PFSK-1 (cell line): ENCODE measurements at regions not wholly inside any gene's neighbourhood (a gene's known extent, or its start where the extent isn't known, plus 50 kb on each side); places are given as distances from the start of the nearest gene placed in this dataset.

Source experiments
- FOXP2 ChIP-seq: optimal IDR thresholded peaks from 2 replicates; pipeline ENCODE3; 2011; ENCODE audit warnings: borderline replicate concordance, control low read depth, inconsistent platforms; ENCODE audit not compliant: insufficient read depth; ENCODE audit errors: extremely low read length, extremely low read depth
- POLR2AphosphoS5 ChIP-seq: IDR thresholded peaks from 2 replicates; pipeline ENCODE4 v1.6.1; 2012; ENCODE audit warnings: low read depth, mild to moderate bottlenecking, control low read depth, low read length, moderate library complexity
- SIN3A ChIP-seq: IDR thresholded peaks from 2 replicates; pipeline ENCODE4 v1.6.1; 2012; ENCODE audit warnings: mild to moderate bottlenecking, low read length, moderate library complexity, borderline replicate concordance; ENCODE audit not compliant: insufficient read depth
- TAF1 ChIP-seq: IDR thresholded peaks from 2 replicates; pipeline ENCODE4 v1.6.1; 2012; ENCODE audit warnings: low read length, control low read depth, borderline replicate concordance; ENCODE audit not compliant: insufficient read depth
- TF ChIP-seq, protein P1 (sequence below), 2 experiments: IDR thresholded peaks; 2 replicates each; pipeline versions ENCODE4 v1.6.1 to v1.8.0; 2011 to 2012; ENCODE audit warnings: low read depth in 2 of 2, low read length in 2 of 2, control low read depth in 1 of 2, inconsistent platforms in 1 of 2, mild to moderate bottlenecking in 1 of 2, moderate library complexity in 1 of 2; ENCODE audit not compliant: insufficient read depth in 1 of 2

DNA sequence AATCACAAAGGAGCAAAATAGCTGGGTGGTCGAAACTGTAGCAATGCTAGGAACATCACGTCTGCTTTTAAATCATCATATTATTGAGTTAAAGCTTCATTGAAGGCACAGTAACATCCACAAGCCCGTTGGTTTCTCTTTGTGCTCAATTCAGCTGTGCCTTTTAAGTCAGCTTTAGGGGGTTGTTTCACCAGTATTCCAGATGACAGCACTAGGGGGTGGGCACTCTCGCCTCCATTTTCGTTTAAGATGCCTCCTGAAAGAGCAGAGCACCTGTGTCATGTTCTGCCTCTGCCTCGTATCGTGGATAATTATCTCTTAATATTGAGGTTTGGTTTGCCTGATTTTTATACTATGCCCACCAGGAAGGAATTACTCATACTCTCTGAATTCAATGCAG is 139.8 kb upstream of the PTBP2 start:
- no peak for TF ChIP-seq SIN3A

DNA sequence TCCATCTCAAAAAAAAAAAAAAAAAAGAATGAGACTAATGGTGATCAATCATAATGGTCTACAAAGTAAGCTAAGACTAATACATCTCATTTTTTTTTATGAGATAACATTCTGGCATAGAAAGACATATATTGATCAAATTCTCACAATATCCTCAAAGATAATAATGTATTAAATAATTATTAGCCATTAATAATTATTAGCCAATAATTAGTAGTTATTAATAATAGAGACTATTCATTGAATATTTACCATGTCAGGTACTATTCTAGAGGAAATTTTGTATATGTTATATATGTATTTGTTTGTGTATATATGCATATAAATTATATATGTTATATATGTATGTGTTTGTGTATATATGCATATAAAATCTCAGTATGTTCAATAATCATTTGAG is 137.7 kb upstream of the PTBP2 start:
- TF ChIP-seq, protein P1, sequence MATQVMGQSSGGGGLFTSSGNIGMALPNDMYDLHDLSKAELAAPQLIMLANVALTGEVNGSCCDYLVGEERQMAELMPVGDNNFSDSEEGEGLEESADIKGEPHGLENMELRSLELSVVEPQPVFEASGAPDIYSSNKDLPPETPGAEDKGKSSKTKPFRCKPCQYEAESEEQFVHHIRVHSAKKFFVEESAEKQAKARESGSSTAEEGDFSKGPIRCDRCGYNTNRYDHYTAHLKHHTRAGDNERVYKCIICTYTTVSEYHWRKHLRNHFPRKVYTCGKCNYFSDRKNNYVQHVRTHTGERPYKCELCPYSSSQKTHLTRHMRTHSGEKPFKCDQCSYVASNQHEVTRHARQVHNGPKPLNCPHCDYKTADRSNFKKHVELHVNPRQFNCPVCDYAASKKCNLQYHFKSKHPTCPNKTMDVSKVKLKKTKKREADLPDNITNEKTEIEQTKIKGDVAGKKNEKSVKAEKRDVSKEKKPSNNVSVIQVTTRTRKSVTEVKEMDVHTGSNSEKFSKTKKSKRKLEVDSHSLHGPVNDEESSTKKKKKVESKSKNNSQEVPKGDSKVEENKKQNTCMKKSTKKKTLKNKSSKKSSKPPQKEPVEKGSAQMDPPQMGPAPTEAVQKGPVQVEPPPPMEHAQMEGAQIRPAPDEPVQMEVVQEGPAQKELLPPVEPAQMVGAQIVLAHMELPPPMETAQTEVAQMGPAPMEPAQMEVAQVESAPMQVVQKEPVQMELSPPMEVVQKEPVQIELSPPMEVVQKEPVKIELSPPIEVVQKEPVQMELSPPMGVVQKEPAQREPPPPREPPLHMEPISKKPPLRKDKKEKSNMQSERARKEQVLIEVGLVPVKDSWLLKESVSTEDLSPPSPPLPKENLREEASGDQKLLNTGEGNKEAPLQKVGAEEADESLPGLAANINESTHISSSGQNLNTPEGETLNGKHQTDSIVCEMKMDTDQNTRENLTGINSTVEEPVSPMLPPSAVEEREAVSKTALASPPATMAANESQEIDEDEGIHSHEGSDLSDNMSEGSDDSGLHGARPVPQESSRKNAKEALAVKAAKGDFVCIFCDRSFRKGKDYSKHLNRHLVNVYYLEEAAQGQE (IDR thresholded peaks at IDR 0.05; ENCODE audit: insufficient read depth in 1 of 2, low read depth in 2 of 2, low read length in 2 of 2) = no peak
- TF ChIP-seq TAF1 (no peak), SIN3A (no peak), FOXP2 (no peak), POLR2AphosphoS5 (no peak)

DNA sequence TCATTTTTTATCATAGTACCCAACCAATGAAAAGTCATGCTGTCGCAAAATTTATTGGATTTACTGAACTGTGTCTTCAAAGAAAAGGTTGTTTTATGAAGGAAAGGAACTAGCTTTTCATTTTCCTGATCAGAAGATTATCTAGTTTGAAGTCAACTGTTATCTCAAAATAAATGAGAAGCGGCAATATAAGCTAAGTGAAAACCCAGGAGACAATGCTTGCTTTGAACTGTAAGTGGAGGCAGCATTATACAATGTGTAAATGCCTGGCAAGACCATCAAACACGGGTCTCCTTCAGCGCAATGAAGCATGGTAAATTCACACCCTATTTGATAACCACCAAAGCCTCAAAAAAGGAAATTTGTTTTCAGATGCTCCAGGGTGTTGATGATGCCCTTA is 134.4 kb upstream of the PTBP2 start:
- TF ChIP-seq, protein P1 (IDR thresholded peaks at IDR 0.05; ENCODE audit: insufficient read depth in 1 of 2, low read depth in 2 of 2, low read length in 2 of 2) = no peak
- TF ChIP-seq TAF1 (no peak), POLR2AphosphoS5 (no peak), FOXP2 (no peak), SIN3A (no peak)

DNA sequence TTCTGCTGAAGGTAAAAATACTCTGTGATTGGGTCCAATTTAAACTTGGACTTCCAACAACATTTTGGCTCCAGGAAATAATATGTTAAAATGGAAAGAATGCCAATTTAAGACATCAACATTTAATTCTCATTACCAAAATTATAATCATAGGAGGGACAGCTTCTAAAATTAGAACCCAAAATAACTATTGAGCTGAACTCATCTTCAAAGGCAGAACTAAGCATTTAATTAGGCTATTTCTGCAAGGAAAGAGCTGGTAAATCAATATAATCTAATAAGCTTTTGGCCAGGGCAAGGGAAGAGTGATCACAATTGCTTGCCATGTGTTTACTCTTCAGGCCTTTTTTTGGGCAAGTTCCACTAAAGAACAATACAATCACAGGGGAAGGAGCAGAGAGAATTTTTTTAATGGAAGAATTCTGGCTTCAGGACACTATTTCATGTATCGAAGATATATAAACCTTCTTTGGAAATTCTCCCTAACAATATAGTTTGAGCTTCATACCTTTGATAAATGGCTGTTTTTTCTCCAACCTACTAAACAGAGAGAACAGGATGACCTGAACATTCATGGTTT is 133.1 kb upstream of the PTBP2 start:
- TF ChIP-seq SIN3A = no peak
- no peak for TF ChIP-seq POLR2AphosphoS5
- TF ChIP-seq TAF1 = no peak
- no peak for TF ChIP-seq FOXP2
- TF ChIP-seq, protein P1 (IDR thresholded peaks at IDR 0.05; ENCODE audit: insufficient read depth in 1 of 2, low read depth in 2 of 2, low read length in 2 of 2) = no peak

DNA sequence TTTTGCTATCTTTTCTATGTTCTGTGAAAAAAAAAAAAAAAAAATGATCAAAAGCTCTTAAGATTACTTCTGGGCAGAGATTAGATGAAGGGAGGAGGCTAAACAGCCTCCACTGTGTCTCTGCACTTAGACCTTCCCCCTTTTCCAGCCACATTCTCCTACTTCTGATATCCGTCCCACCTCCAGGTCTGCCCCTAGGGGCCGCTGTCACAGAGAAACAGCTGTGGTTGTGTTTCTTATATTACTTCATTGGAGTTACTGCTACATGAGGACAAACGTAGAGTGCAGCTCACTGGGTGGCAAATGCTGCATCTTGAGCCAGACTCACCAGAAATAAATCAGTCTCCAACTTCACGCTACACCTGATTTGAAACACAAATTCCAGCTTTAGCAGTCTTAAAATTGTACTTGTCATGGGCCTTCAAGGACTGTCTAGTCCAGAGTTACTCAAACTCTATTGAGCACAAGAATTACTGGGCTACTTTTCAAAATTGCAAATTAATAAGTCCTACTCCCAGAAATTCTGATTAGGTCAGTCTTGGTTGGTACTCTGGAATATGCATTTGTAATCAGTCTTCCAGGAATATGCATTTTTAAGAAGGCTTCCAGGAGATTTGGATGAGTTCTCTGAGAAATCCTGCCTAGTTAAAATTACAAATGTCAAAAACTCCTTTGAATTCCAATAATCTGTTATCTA is 125.2 kb upstream of the PTBP2 start:
- TF ChIP-seq SIN3A = no peak
- no peak for TF ChIP-seq FOXP2
- TF ChIP-seq, protein P1 (IDR thresholded peaks at IDR 0.05; ENCODE audit: insufficient read depth in 1 of 2, low read depth in 2 of 2, low read length in 2 of 2) = no peak
- TF ChIP-seq POLR2AphosphoS5 = no peak
- no peak for TF ChIP-seq TAF1
